Lower lobe of right lung (tissue), 2 donors: ENCODE measurements at regions not wholly inside any gene's neighbourhood (a gene's known extent, or its start where the extent isn't known, plus 50 kb on each side); places are given as distances from the start of the nearest gene placed in this dataset.

Source experiments
- ATAC-seq, 2 donors: fragments of 200-7000 bp; cut with Tn5 transposase; one replicate each; pipeline ENCODE4 v1.9.1; 2020 to 2022; ENCODE audit warnings: mild to moderate bottlenecking in 2 of 2, moderate library complexity in 2 of 2
- DNase-seq: peaks from one replicate; pipeline ENCODE4 v3.0.0-alpha.2; 2020
- H3K27ac ChIP-seq: fragments of 200-600 bp; one replicate; pipeline ENCODE4 v1.8.0; 2022
- H3K27me3 ChIP-seq: fragments of 200-600 bp; one replicate; pipeline ENCODE4 v1.8.0; 2022; ENCODE audit warnings: low read depth
- H3K36me3 ChIP-seq: fragments of 200-600 bp; one replicate; pipeline ENCODE4 v1.8.0; 2022; ENCODE audit warnings: mild to moderate bottlenecking
- H3K4me1 ChIP-seq: fragments of 200-600 bp; one replicate; pipeline ENCODE4 v1.8.0; 2022
- H3K4me3 ChIP-seq: fragments of 200-600 bp; one replicate; pipeline ENCODE4 v1.8.0; 2022; ENCODE audit warnings: mild to moderate bottlenecking
- H3K9me3 ChIP-seq: fragments of 200-600 bp; one replicate; pipeline ENCODE4 v1.8.0; 2022
- intact Hi-C: fragments of 100-400 bp; cut with DNase I; formaldehyde crosslinking; loops from one replicate; pipeline ENCODE4 v1.11.0; 2022
- TF ChIP-seq, protein P1 (sequence below): fragments of 200-600 bp; IDR thresholded peaks from one replicate; pipeline ENCODE4 v1.8.0; 2022; ENCODE audit warnings: antibody characterized with exemption, mild to moderate bottlenecking
- donor health status: DM: no; HTN: yes; CAD: no; lungs with severe emphysema.

DNA sequence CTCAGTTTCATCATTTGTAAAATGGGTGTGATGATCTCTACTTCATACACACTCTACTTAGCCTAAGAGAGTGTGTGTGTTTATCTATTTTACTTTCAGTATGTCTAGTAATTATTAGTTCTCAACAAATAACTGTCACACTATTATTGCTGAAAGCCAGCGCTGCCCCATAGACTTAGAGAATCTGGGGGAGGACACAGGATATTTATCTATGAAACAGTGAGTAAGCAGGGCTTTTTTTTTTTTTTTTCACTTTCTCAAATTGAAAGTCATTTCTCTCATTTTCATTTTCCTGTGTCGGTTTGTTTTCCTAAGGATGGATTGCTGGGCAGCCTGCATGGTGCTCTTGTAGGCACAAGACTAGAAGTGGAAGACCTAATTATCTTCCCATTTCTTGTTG, 248.4 kb upstream of the RPS23 start:
- Histone ChIP-seq H3K4me3 (no peak overlapping the region), H3K9me3 (no peaks in the 10 kb centered on the region), H3K27me3 (no peaks in the 10 kb centered on the region), H3K36me3 (no peaks in the 10 kb centered on the region), H3K27ac (no peak overlapping the region), H3K4me1 (no peaks in the 10 kb centered on the region)
- DNase-seq, result no peak
- intact Hi-C loops, result no loop called here
- no peak for ATAC-seq
- TF ChIP-seq, protein P1, sequence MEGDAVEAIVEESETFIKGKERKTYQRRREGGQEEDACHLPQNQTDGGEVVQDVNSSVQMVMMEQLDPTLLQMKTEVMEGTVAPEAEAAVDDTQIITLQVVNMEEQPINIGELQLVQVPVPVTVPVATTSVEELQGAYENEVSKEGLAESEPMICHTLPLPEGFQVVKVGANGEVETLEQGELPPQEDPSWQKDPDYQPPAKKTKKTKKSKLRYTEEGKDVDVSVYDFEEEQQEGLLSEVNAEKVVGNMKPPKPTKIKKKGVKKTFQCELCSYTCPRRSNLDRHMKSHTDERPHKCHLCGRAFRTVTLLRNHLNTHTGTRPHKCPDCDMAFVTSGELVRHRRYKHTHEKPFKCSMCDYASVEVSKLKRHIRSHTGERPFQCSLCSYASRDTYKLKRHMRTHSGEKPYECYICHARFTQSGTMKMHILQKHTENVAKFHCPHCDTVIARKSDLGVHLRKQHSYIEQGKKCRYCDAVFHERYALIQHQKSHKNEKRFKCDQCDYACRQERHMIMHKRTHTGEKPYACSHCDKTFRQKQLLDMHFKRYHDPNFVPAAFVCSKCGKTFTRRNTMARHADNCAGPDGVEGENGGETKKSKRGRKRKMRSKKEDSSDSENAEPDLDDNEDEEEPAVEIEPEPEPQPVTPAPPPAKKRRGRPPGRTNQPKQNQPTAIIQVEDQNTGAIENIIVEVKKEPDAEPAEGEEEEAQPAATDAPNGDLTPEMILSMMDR, result no peak

DNA sequence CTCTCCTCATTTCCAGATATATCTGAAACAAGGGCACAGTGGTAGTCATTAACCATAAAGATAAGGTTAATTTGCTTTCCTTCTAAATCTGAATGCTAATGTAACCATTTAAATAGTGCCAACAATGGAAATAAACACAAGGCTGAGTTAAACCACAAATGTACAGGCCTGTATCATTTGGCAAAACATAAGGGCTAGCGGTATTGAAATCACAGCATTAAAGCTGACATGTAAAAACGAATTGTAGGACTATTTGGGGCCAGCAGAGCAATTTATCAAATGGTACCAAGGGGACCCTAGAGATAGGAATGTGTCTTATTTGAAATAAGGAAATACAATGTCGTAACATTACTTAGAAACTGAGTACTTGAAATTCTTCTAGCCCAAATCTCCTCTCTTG, 247.5 kb upstream of the RPS23 start:
- Histone ChIP-seq H3K4me3 (no peak overlapping the region), H3K9me3 (no peaks in the 10 kb centered on the region), H3K36me3 (no peaks in the 10 kb centered on the region), H3K27ac (no peak overlapping the region), H3K27me3 (no peaks in the 10 kb centered on the region), H3K4me1 (no peaks in the 10 kb centered on the region)
- DNase-seq (no peak), ATAC-seq (no peak)
- intact Hi-C loops, result no loop called here
- TF ChIP-seq, protein P1, result no peak

DNA sequence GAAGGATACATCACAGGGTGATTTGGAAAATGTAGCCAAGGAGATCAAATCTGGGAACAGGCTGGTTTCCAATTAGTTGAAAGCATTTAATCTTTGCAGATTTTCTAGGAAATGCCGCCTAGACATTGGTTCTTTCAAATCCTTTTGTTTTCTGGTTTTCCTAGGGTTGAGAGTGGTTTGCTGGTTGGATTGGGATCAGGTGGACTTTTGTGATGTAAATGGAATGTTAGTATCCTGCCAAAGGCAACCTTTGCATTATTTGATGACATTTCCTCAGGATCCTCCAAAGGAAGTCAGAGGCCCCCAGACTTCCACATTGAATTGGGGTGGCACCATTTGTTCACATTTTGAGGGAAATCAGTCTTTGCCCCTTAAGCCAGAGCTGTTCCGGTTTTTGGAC, 245.5 kb upstream of the RPS23 start:
- no peaks in the 10 kb centered on the region for H3K27me3 ChIP-seq
- ATAC-seq (no peak), DNase-seq (no peak)
- TF ChIP-seq, protein P1, result no peak
- H3K36me3 ChIP-seq, result no peaks in the 10 kb centered on the region
- H3K4me1 ChIP-seq, result no peaks in the 10 kb centered on the region
- intact Hi-C loops, result no loop called here
- no peaks in the 10 kb centered on the region for H3K9me3 ChIP-seq
- no peak overlapping the region for H3K27ac ChIP-seq
- no peak overlapping the region for H3K4me3 ChIP-seq

DNA sequence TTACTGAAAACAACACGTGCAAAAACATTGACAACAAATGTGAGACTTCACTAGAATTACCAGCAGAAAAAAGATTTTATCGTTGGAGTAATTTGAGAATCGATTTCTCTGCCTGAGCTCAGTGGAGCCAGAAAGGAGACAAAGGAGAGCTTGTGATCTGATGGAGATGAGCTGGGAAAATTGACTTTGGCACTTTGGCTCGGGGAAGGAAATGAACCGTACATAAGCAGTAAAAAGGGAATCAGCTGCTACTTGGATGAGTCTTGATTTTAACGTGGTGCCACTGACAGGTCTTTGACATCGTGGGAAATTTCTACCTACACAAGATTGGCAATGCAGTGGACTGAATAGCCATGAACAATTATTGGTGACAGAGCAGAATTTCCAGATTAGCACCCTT, 244.7 kb upstream of the RPS23 start:
- H3K27ac ChIP-seq, result no peak overlapping the region
- H3K36me3 ChIP-seq, result no peaks in the 10 kb centered on the region
- ATAC-seq (no peak), DNase-seq (no peak)
- intact Hi-C loops, result no loop called here
- H3K9me3 ChIP-seq, result no peaks in the 10 kb centered on the region
- no peak overlapping the region for H3K4me3 ChIP-seq
- TF ChIP-seq, protein P1, result no peak
- no peaks in the 10 kb centered on the region for H3K27me3 ChIP-seq
- H3K4me1 ChIP-seq, result no peaks in the 10 kb centered on the region

DNA sequence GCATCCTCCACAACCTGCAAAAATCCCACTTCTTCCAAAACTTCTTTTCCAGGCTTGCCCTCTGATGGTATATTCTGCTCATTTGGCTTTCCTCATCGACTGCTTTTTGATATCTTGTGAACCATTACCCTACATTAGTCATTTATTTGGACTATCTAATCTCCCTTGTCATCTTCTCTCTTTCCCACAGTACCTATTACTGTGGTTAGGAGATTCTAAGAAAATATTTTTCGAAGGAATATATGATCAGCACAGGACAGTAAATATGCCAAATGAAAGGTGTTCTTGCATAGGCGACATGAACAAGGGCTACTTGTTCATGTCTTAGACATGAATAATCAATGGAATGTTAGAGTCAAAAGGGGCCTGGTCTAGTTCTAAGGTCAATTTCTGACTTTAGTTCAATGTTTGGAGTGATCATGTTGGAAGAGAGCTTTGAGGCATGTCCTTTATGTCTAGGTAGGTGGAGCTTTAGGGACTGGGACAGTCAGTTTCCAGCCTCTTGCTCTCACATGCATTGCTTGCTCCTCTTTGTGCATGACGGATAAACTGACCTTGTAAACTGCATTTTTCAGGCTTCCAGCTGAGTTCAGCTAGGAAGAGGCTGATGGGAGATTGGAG, 243.4 kb upstream of the RPS23 start:
- Histone ChIP-seq H3K4me1 (no peaks in the 10 kb centered on the region), H3K27ac (no peak overlapping the region), H3K4me3 (no peak overlapping the region), H3K36me3 (no peaks in the 10 kb centered on the region), H3K27me3 (no peaks in the 10 kb centered on the region), H3K9me3 (no peaks in the 10 kb centered on the region)
- TF ChIP-seq, protein P1, result no peak
- DNase-seq (no peak), ATAC-seq (no peak)
- intact Hi-C loops, result no loop called here

DNA sequence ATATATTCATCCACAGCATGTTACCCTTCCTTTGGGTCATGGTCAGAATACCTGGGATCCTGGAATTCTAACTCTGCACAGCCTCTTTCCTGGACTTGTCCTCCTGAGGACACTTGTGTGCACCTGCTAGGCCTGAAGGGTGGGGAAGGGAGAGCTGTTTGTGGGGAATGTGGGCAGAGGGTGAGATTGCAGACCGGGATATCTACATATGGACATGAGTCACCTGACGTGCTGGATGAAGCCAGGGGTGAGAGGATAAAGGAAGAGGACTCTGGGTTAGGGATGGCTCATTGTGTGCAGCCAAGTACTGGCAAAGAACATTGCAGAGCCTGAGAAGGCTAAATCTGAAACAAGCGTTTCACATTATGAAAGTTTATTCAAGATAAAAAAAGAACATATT, 241.4 kb upstream of the RPS23 start:
- H3K4me3 ChIP-seq, result no peak overlapping the region
- intact Hi-C loops, result no loop called here
- DNase-seq (no peak), ATAC-seq (no peak)
- no peak overlapping the region for H3K27ac ChIP-seq
- TF ChIP-seq, protein P1, result no peak
- no peaks in the 10 kb centered on the region for H3K27me3 ChIP-seq
- no peaks in the 10 kb centered on the region for H3K9me3 ChIP-seq
- no peaks in the 10 kb centered on the region for H3K36me3 ChIP-seq
- H3K4me1 ChIP-seq, result no peaks in the 10 kb centered on the region
